ENCODE measurements at regions not wholly inside any gene's neighbourhood (a gene's known extent, or its start where the extent isn't known, plus 50 kb on each side); places are given as distances from the start of the nearest gene placed in this dataset.

GRCh38 chr4:29581457-29581856 lies 1138.7 kb upstream of the PCDH7 start:
- Histone ChIP-seq H3K36me3 (no peaks in the 10 kb centered on the region), H3K27ac (no peak overlapping the region), H3K27me3 (replicated peaks; ENCODE audit: insufficient read depth) (no peaks in the 10 kb centered on the region), H3K9me3 (no peaks in the 10 kb centered on the region), H3K4me3 (no peak overlapping the region), H3K4me1 (ENCODE audit: control insufficient read depth in 1 of 2, low read depth in 2 of 2) (no peaks in the 10 kb centered on the region)
- no peak for ATAC-seq (ENCODE audit: insufficient number of reproducible peaks, low FRiP score, low read depth)
- DNase-seq (ENCODE audit: low spot score): no peak
- TF ChIP-seq, protein P1, sequence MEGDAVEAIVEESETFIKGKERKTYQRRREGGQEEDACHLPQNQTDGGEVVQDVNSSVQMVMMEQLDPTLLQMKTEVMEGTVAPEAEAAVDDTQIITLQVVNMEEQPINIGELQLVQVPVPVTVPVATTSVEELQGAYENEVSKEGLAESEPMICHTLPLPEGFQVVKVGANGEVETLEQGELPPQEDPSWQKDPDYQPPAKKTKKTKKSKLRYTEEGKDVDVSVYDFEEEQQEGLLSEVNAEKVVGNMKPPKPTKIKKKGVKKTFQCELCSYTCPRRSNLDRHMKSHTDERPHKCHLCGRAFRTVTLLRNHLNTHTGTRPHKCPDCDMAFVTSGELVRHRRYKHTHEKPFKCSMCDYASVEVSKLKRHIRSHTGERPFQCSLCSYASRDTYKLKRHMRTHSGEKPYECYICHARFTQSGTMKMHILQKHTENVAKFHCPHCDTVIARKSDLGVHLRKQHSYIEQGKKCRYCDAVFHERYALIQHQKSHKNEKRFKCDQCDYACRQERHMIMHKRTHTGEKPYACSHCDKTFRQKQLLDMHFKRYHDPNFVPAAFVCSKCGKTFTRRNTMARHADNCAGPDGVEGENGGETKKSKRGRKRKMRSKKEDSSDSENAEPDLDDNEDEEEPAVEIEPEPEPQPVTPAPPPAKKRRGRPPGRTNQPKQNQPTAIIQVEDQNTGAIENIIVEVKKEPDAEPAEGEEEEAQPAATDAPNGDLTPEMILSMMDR (IDR thresholded peaks at IDR 0.05): no peak

- H3K9me3 ChIP-seq: no peaks in the 10 kb centered on the region
- DNase-seq (ENCODE audit: low spot score) (no peak), ATAC-seq (ENCODE audit: insufficient number of reproducible peaks, low FRiP score, low read depth) (no peak)
- H3K27ac ChIP-seq: no peak overlapping the region
- no peaks in the 10 kb centered on the region for H3K36me3 ChIP-seq
- no peaks in the 10 kb centered on the region for H3K4me1 ChIP-seq (ENCODE audit: control insufficient read depth in 1 of 2, low read depth in 2 of 2)
- H3K4me3 ChIP-seq: no peak overlapping the region
- no peaks in the 10 kb centered on the region for H3K27me3 ChIP-seq (replicated peaks; ENCODE audit: insufficient read depth)
- TF ChIP-seq, protein P1 (IDR thresholded peaks at IDR 0.05): no peak
Observed at GRCh38 chr4:29588617-29589016, 1131.6 kb upstream of the PCDH7 start.

- H3K9me3 ChIP-seq: no peaks in the 10 kb centered on the region
- TF ChIP-seq, protein P1 (IDR thresholded peaks at IDR 0.05): no peak
- H3K27ac ChIP-seq: no peak overlapping the region
- no peak for ATAC-seq (ENCODE audit: insufficient number of reproducible peaks, low FRiP score, low read depth)
- no peaks in the 10 kb centered on the region for H3K36me3 ChIP-seq
- no peak overlapping the region for H3K4me3 ChIP-seq
- H3K27me3 ChIP-seq (replicated peaks; ENCODE audit: insufficient read depth): no peaks in the 10 kb centered on the region
- no peaks in the 10 kb centered on the region for H3K4me1 ChIP-seq (ENCODE audit: control insufficient read depth in 1 of 2, low read depth in 2 of 2)
- no peak for DNase-seq (ENCODE audit: low spot score)
Observed at GRCh38 chr4:29596228-29596627, 1123.9 kb upstream of the PCDH7 start.

DNA sequence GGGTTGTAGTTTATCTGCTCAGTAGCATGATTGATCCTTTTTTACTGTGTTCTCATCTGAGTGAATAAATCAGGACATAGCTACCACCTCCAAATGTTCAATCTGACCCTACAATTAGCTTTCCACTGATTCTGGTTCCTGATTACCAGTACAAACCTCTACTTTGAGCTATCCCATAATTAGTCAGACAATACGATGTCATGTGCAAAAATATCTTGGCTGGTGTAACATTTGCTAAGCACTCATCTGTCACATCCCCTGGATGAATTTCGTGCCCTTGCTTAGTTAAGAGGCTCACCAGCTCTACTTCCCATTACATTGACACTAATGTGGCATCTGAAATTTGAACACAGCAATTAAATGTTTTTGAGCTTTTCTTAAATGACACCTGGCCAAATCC lies 1101.0 kb upstream of the PCDH7 start:
- no peak overlapping the region for H3K27ac ChIP-seq
- no peaks in the 10 kb centered on the region for H3K4me1 ChIP-seq (ENCODE audit: control insufficient read depth in 1 of 2, low read depth in 2 of 2)
- TF ChIP-seq, protein P1 (IDR thresholded peaks at IDR 0.05): no peak
- DNase-seq (ENCODE audit: low spot score) (no peak), ATAC-seq (ENCODE audit: insufficient number of reproducible peaks, low FRiP score, low read depth) (no peak)
- H3K4me3 ChIP-seq: no peak overlapping the region
- H3K36me3 ChIP-seq: no peaks in the 10 kb centered on the region
- no peaks in the 10 kb centered on the region for H3K27me3 ChIP-seq (replicated peaks; ENCODE audit: insufficient read depth)
- H3K9me3 ChIP-seq: no peaks in the 10 kb centered on the region

DNA sequence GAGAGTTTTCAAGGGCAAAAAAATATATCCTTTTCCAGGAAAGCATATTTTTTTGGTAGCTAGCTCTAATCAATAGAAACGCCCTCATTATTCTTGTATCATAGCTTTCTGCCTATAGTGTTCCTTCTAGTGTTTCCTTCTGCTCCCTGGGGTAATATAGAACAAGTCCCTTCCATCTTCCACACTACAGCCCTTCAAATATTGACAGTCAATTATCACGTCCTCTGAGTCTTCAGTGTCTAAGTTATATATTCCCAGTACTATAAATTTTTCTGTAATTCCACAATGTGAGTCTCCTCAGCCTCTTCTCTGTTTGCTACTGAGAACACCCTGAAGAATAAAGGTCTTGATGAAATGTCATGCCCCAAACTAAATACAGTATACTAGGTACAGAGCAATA lies 1088.0 kb upstream of the PCDH7 start:
- Histone ChIP-seq H3K9me3 (no peaks in the 10 kb centered on the region), H3K36me3 (no peaks in the 10 kb centered on the region), H3K4me3 (no peak overlapping the region), H3K4me1 (ENCODE audit: control insufficient read depth in 1 of 2, low read depth in 2 of 2) (no peaks in the 10 kb centered on the region), H3K27ac (no peak overlapping the region), H3K27me3 (replicated peaks; ENCODE audit: insufficient read depth) (no peaks in the 10 kb centered on the region)
- DNase-seq (ENCODE audit: low spot score): no peak
- TF ChIP-seq, protein P1 (IDR thresholded peaks at IDR 0.05): no peak
- ATAC-seq (ENCODE audit: insufficient number of reproducible peaks, low FRiP score, low read depth): no peak

Data from thoracic aorta (tissue), 2 donors.